KMS-11 (cell line): ENCODE measurements at regions not wholly inside any gene's neighbourhood (a gene's known extent, or its start where the extent isn't known, plus 50 kb on each side); places are given as distances from the start of the nearest gene placed in this dataset.

Experiments used
- H2AFZ ChIP-seq: fragments of 200-600 bp; sonication (generic); 2 replicates; pipeline ENCODE4 v1.6.1; 2016; ENCODE audit warnings: antibody characterized with exemption, mixed run types, low read depth
- H3K27ac ChIP-seq: fragments of 200-600 bp; sonication (generic); 2 replicates; pipeline ENCODE4 v1.6.1; 2016; ENCODE audit warnings: mild to moderate bottlenecking, mixed run types
- H3K27me3 ChIP-seq: fragments of 200-600 bp; sonication (generic); 2 replicates; pipeline ENCODE4 v1.6.1; 2017; ENCODE audit warnings: mild to moderate bottlenecking, low read depth, mixed run types, moderate library complexity; ENCODE audit not compliant: insufficient read depth
- H3K36me3 ChIP-seq: fragments of 200-600 bp; sonication (generic); 2 replicates; pipeline ENCODE4 v1.6.1; 2017; ENCODE audit warnings: mild to moderate bottlenecking, mixed run types; ENCODE audit not compliant: insufficient read depth
- H3K4me1 ChIP-seq: fragments of 200-600 bp; sonication (generic); 2 replicates; pipeline ENCODE4 v1.6.1; 2016; ENCODE audit warnings: mild to moderate bottlenecking, low read depth, mixed run types; ENCODE audit not compliant: poor library complexity, severe bottlenecking
- H3K4me2 ChIP-seq: fragments of 200-600 bp; sonication (generic); 2 replicates; pipeline ENCODE4 v1.7.0; 2016; ENCODE audit warnings: mild to moderate bottlenecking, mixed run types
- H3K4me3 ChIP-seq: fragments of 200-600 bp; sonication (generic); IDR thresholded peaks from 2 replicates; pipeline ENCODE4 v1.6.1; 2017; ENCODE audit warnings: low read depth, low read length, mixed read lengths; ENCODE audit not compliant: insufficient read depth
- H3K79me2 ChIP-seq: fragments of 200-600 bp; sonication (generic); 2 replicates; pipeline ENCODE4 v1.6.1; 2016; ENCODE audit warnings: low read depth, mixed run types; ENCODE audit not compliant: insufficient read depth
- H3K9ac ChIP-seq: fragments of 200-600 bp; sonication (generic); 2 replicates; pipeline ENCODE4 v1.6.1; 2016; ENCODE audit warnings: mild to moderate bottlenecking, mixed run types
- H4K20me1 ChIP-seq: fragments of 200-600 bp; sonication (generic); 2 replicates; pipeline ENCODE4 v1.6.1; 2016; ENCODE audit warnings: mild to moderate bottlenecking, mixed run types; ENCODE audit not compliant: insufficient read depth
- CTCF ChIP-seq: fragments of 200-600 bp; sonication (generic); conservative IDR thresholded peaks from 2 replicates; pipeline ENCODE4 v1.6.1; 2017; ENCODE audit warnings: low read depth, mild to moderate bottlenecking, antibody characterized with exemption, low read length, moderate library complexity, mixed read lengths

GRCh38 chr1:220370041-220370700, 97.9 kb upstream of the RAB3GAP2 start:
- H3K4me1 ChIP-seq, result no peaks in the 10 kb centered on the region
- no peak overlapping the region for H3K4me2 ChIP-seq
- TF ChIP-seq CTCF, result no peak
- H3K27ac ChIP-seq, result no peak overlapping the region
- H3K9ac ChIP-seq, result no peak overlapping the region
- H4K20me1 ChIP-seq, result no peaks in the 10 kb centered on the region
- no peaks in the 10 kb centered on the region for H3K79me2 ChIP-seq
- H3K27me3 ChIP-seq, result no peaks in the 10 kb centered on the region
- H3K4me3 ChIP-seq, result no peak overlapping the region
- H2AFZ ChIP-seq, result no peak overlapping the region
- H3K36me3 ChIP-seq, result no peaks in the 10 kb centered on the region

- Histone ChIP-seq H3K4me3 (no peak overlapping the region), H4K20me1 (no peaks in the 10 kb centered on the region), H3K4me1 (no peaks in the 10 kb centered on the region), H2AFZ (no peak overlapping the region), H3K79me2 (no peaks in the 10 kb centered on the region), H3K27me3 (no peaks in the 10 kb centered on the region), H3K27ac (no peak overlapping the region), H3K4me2 (no peak overlapping the region), H3K9ac (no peak overlapping the region), H3K36me3 (no peaks in the 10 kb centered on the region)
- TF ChIP-seq CTCF, result no peak
These were observed 97.3 kb upstream of the RAB3GAP2 start for GRCh38 chr1:220369511-220369910.

- TF ChIP-seq CTCF, result no peak
- H3K27me3 ChIP-seq, result no peaks in the 10 kb centered on the region
- no peak overlapping the region for H3K9ac ChIP-seq
- H3K79me2 ChIP-seq, result no peaks in the 10 kb centered on the region
- H3K4me1 ChIP-seq, result no peaks in the 10 kb centered on the region
- no peak overlapping the region for H3K4me2 ChIP-seq
- no peaks in the 10 kb centered on the region for H4K20me1 ChIP-seq
- no peak overlapping the region for H2AFZ ChIP-seq
- H3K36me3 ChIP-seq, result no peaks in the 10 kb centered on the region
- no peak overlapping the region for H3K4me3 ChIP-seq
- H3K27ac ChIP-seq, result no peak overlapping the region
These were observed 96.4 kb upstream of the RAB3GAP2 start for GRCh38 chr1:220368352-220369265.

GRCh38 chr1:220367833-220368232, 95.6 kb upstream of the RAB3GAP2 start:
- H2AFZ ChIP-seq, result no peak overlapping the region
- TF ChIP-seq CTCF, result no peak
- no peaks in the 10 kb centered on the region for H3K27me3 ChIP-seq
- H3K4me2 ChIP-seq, result no peak overlapping the region
- no peak overlapping the region for H3K4me3 ChIP-seq
- H3K79me2 ChIP-seq, result no peaks in the 10 kb centered on the region
- no peak overlapping the region for H3K9ac ChIP-seq
- no peak overlapping the region for H3K27ac ChIP-seq
- no peaks in the 10 kb centered on the region for H4K20me1 ChIP-seq
- H3K4me1 ChIP-seq, result no peaks in the 10 kb centered on the region
- no peaks in the 10 kb centered on the region for H3K36me3 ChIP-seq
